ENCODE measurements at regions not wholly inside any gene's neighbourhood (a gene's known extent, or its start where the extent isn't known, plus 50 kb on each side); places are given as distances from the start of the nearest gene placed in this dataset.

- no peak overlapping the region for H3K4me3 Mint-ChIP-seq
- DNase-seq = no peak
- peaks cover 0 to 1% of the 10 kb centered on the region in 2 donors for H3K36me3 Mint-ChIP-seq
- no peak for ATAC-seq (ENCODE audit: low read depth in 2 of 2)
- H3K27me3 Mint-ChIP-seq = no peaks in the 10 kb centered on the region
- peaks cover 4 to 12% (median 6%) of the 10 kb centered on the region in 7 donors for H3K9me3 Mint-ChIP-seq
- H3K27ac Mint-ChIP-seq = no peak overlapping the region
- no peaks in the 10 kb centered on the region for H3K4me1 Mint-ChIP-seq
Measured at GRCh38 chr1:164937291-164937690, 378.3 kb downstream of the PBX1 start.

GRCh38 chr1:164932580-164932979, 373.6 kb downstream of the PBX1 start:
- no peak for DNase-seq
- ATAC-seq (ENCODE audit: low read depth in 2 of 2) = no peak
- Mint-ChIP-seq H3K36me3 (no peaks in the 10 kb centered on the region), H3K4me3 (no peak overlapping the region), H3K4me1 (no peaks in the 10 kb centered on the region), H3K27ac (no peak overlapping the region), H3K9me3 (peaks cover 0 to 13% (median 0%) of the 10 kb centered on the region in 7 donors), H3K27me3 (no peaks in the 10 kb centered on the region)

GRCh38 chr1:164930833-164931232, 371.8 kb downstream of the PBX1 start:
- no peak for ATAC-seq (ENCODE audit: low read depth in 2 of 2)
- no peaks in the 10 kb centered on the region for H3K36me3 Mint-ChIP-seq
- peaks cover 0 to 9% (median 0%) of the 10 kb centered on the region in 7 donors for H3K9me3 Mint-ChIP-seq
- no peak for DNase-seq
- H3K4me1 Mint-ChIP-seq = no peaks in the 10 kb centered on the region
- no peak overlapping the region for H3K4me3 Mint-ChIP-seq
- H3K27ac Mint-ChIP-seq = no peak overlapping the region
- no peaks in the 10 kb centered on the region for H3K27me3 Mint-ChIP-seq

GRCh38 chr1:164930241-164930640, 371.3 kb downstream of the PBX1 start:
- Mint-ChIP-seq H3K36me3 (no peaks in the 10 kb centered on the region), H3K4me3 (no peak overlapping the region), H3K27ac (no peak overlapping the region), H3K27me3 (no peaks in the 10 kb centered on the region), H3K9me3 (peaks cover 0 to 9% (median 0%) of the 10 kb centered on the region in 7 donors), H3K4me1 (no peaks in the 10 kb centered on the region)
- DNase-seq = no peak
- ATAC-seq (ENCODE audit: low read depth in 2 of 2) = no peak

GRCh38 chr1:164928232-164928812, 369.3 kb downstream of the PBX1 start:
- Mint-ChIP-seq H3K27ac (no peak overlapping the region), H3K27me3 (no peaks in the 10 kb centered on the region), H3K36me3 (no peaks in the 10 kb centered on the region), H3K9me3 (peaks cover 0 to 7% (median 0%) of the 10 kb centered on the region in 7 donors), H3K4me1 (no peaks in the 10 kb centered on the region), H3K4me3 (no peak overlapping the region)
- DNase-seq (no peak), ATAC-seq (ENCODE audit: low read depth in 2 of 2) (no peak)

- Mint-ChIP-seq H3K27ac (no peak overlapping the region), H3K9me3 (peaks cover 0 to 7% (median 0%) of the 10 kb centered on the region in 7 donors), H3K4me3 (no peak overlapping the region), H3K4me1 (no peaks in the 10 kb centered on the region), H3K27me3 (no peaks in the 10 kb centered on the region), H3K36me3 (no peaks in the 10 kb centered on the region)
- DNase-seq (no peak), ATAC-seq (ENCODE audit: low read depth in 2 of 2) (no peak)
Measured at GRCh38 chr1:164926107-164926506, 367.1 kb downstream of the PBX1 start.

- no peak overlapping the region for H3K27ac Mint-ChIP-seq
- no peak for ATAC-seq (ENCODE audit: low read depth in 2 of 2)
- H3K9me3 Mint-ChIP-seq = peaks cover 0 to 5% (median 0%) of the 10 kb centered on the region in 7 donors
- no peaks in the 10 kb centered on the region for H3K36me3 Mint-ChIP-seq
- DNase-seq = no peak
- no peaks in the 10 kb centered on the region for H3K27me3 Mint-ChIP-seq
- no peaks in the 10 kb centered on the region for H3K4me1 Mint-ChIP-seq
- H3K4me3 Mint-ChIP-seq = no peak overlapping the region
Measured at GRCh38 chr1:164922585-164922984, 363.6 kb downstream of the PBX1 start.

GRCh38 chr1:164921493-164921892, 362.5 kb downstream of the PBX1 start:
- Mint-ChIP-seq H3K27ac (no peak overlapping the region), H3K9me3 (peaks cover 0 to 5% (median 0%) of the 10 kb centered on the region in 7 donors)

GRCh38 chr1:164918140-164918539, 359.2 kb downstream of the PBX1 start:
- ATAC-seq (ENCODE audit: low read depth in 2 of 2) (no peak), DNase-seq (no peak)
- H3K27ac Mint-ChIP-seq = no peak overlapping the region
- peaks cover 0 to 5% (median 0%) of the 10 kb centered on the region in 7 donors for H3K9me3 Mint-ChIP-seq
- no peaks in the 10 kb centered on the region for H3K36me3 Mint-ChIP-seq
- H3K4me3 Mint-ChIP-seq = no peak overlapping the region
- H3K4me1 Mint-ChIP-seq = no peaks in the 10 kb centered on the region
- no peaks in the 10 kb centered on the region for H3K27me3 Mint-ChIP-seq

More at GRCh38 chr1:164921493-164921892, 362.5 kb downstream of the PBX1 start:
- DNase-seq = no peak
- Mint-ChIP-seq H3K36me3 (no peaks in the 10 kb centered on the region), H3K4me3 (no peak overlapping the region), H3K4me1 (no peaks in the 10 kb centered on the region), H3K27me3 (no peaks in the 10 kb centered on the region)
- ATAC-seq (ENCODE audit: low read depth in 2 of 2) = no peak

- H3K27me3 Mint-ChIP-seq = no peaks in the 10 kb centered on the region
- H3K4me1 Mint-ChIP-seq = no peaks in the 10 kb centered on the region
- no peak for DNase-seq
- H3K36me3 Mint-ChIP-seq = no peaks in the 10 kb centered on the region
- no peak overlapping the region for H3K27ac Mint-ChIP-seq
- H3K4me3 Mint-ChIP-seq = no peak overlapping the region
- H3K9me3 Mint-ChIP-seq = peaks cover 0 to 5% (median 0%) of the 10 kb centered on the region in 7 donors
- no peak for ATAC-seq (ENCODE audit: low read depth in 2 of 2)
Measured at GRCh38 chr1:164914208-164914607, 355.2 kb downstream of the PBX1 start.

- DNase-seq (no peak), ATAC-seq (ENCODE audit: low read depth in 2 of 2) (no peak)
- H3K36me3 Mint-ChIP-seq = no peaks in the 10 kb centered on the region
- no peaks in the 10 kb centered on the region for H3K4me1 Mint-ChIP-seq
- H3K27me3 Mint-ChIP-seq = no peaks in the 10 kb centered on the region
- no peak overlapping the region for H3K27ac Mint-ChIP-seq
- no peak overlapping the region for H3K4me3 Mint-ChIP-seq
- no peaks in the 10 kb centered on the region for H3K9me3 Mint-ChIP-seq
Measured at GRCh38 chr1:164912290-164912689, 353.3 kb downstream of the PBX1 start.

- Mint-ChIP-seq H3K27ac (no peak overlapping the region), H3K4me1 (no peaks in the 10 kb centered on the region), H3K27me3 (no peaks in the 10 kb centered on the region), H3K36me3 (no peaks in the 10 kb centered on the region), H3K9me3 (peaks cover 0 to 3% (median 0%) of the 10 kb centered on the region in 7 donors), H3K4me3 (no peak overlapping the region)
- DNase-seq = no peak
- no peak for ATAC-seq (ENCODE audit: low read depth in 2 of 2)
Measured at GRCh38 chr1:164910671-164911070, 351.7 kb downstream of the PBX1 start.

- Mint-ChIP-seq H3K4me3 (no peak overlapping the region), H3K36me3 (no peaks in the 10 kb centered on the region), H3K4me1 (no peaks in the 10 kb centered on the region), H3K9me3 (peaks cover 0 to 4% (median 0%) of the 10 kb centered on the region in 7 donors), H3K27ac (no peak overlapping the region), H3K27me3 (no peaks in the 10 kb centered on the region)
- no peak for DNase-seq
- no peak for ATAC-seq (ENCODE audit: low read depth in 2 of 2)
Measured at GRCh38 chr1:164907666-164908065, 348.7 kb downstream of the PBX1 start.

GRCh38 chr1:164905869-164906268, 346.9 kb downstream of the PBX1 start:
- DNase-seq = no peak
- H3K9me3 Mint-ChIP-seq = peaks cover 0 to 6% (median 0%) of the 10 kb centered on the region in 7 donors
- H3K27me3 Mint-ChIP-seq = no peaks in the 10 kb centered on the region
- H3K4me1 Mint-ChIP-seq = no peaks in the 10 kb centered on the region
- H3K4me3 Mint-ChIP-seq = no peak overlapping the region
- ATAC-seq (ENCODE audit: low read depth in 2 of 2) = no peak
- H3K27ac Mint-ChIP-seq = no peak overlapping the region
- no peaks in the 10 kb centered on the region for H3K36me3 Mint-ChIP-seq

- ATAC-seq (ENCODE audit: low read depth in 2 of 2) = no peak
- no peaks in the 10 kb centered on the region for H3K36me3 Mint-ChIP-seq
- no peak overlapping the region for H3K27ac Mint-ChIP-seq
- no peak overlapping the region for H3K4me3 Mint-ChIP-seq
- DNase-seq = no peak
- no peaks in the 10 kb centered on the region for H3K27me3 Mint-ChIP-seq
- H3K9me3 Mint-ChIP-seq = peaks cover 2 to 10% (median 6%) of the 10 kb centered on the region in 7 donors
- no peaks in the 10 kb centered on the region for H3K4me1 Mint-ChIP-seq
Measured at GRCh38 chr1:164902491-164902890, 343.5 kb downstream of the PBX1 start.

Data from naive B cell (primary cell).